Lung (tissue), 11 donors: ENCODE measurements at regions not wholly inside any gene's neighbourhood (a gene's known extent, or its start where the extent isn't known, plus 50 kb on each side); places are given as distances from the start of the nearest gene placed in this dataset.
A peak's percentile ranks its signal among the peaks of the same experiment; 100 is the strongest.

Experiments
- ATAC-seq: fragments of 200-7000 bp; cut with Tn5 transposase; one replicate; pipeline ENCODE4 v1.9.1; 2020; ENCODE audit warnings: moderate number of reproducible peaks; ENCODE audit not compliant: insufficient read depth, low FRiP score
- DNase-seq, 3 donors: peaks; one replicate each; pipeline ENCODE4 v3.0.0-alpha.2; 2013 to 2017
- H3K27ac ChIP-seq, 2 donors: one replicate each; pipeline ENCODE4 v1.5.1; 2013; ENCODE audit warnings: mild to moderate bottlenecking in 2 of 2, moderate library complexity in 2 of 2, control low read depth in 1 of 2, inconsistent platforms in 1 of 2, low read depth in 1 of 2, low read length in 1 of 2
- H3K27me3 ChIP-seq, 3 donors: one replicate each; pipeline ENCODE4 v1.5.1; 2013; ENCODE audit warnings: low read length in 2 of 3; ENCODE audit not compliant: control insufficient read depth in 3 of 3, insufficient read depth in 3 of 3
- H3K36me3 ChIP-seq, 4 donors: one replicate each; pipeline ENCODE4 v1.5.1; 2013; ENCODE audit warnings: low read length in 4 of 4, mild to moderate bottlenecking in 1 of 4, moderate library complexity in 1 of 4; ENCODE audit not compliant: control insufficient read depth in 4 of 4, insufficient read depth in 4 of 4
- H3K4me1 ChIP-seq, 5 donors: one replicate each; pipeline ENCODE4 v1.5.1; 2013; ENCODE audit warnings: low read length in 5 of 5, mild to moderate bottlenecking in 2 of 5, moderate library complexity in 1 of 5; ENCODE audit not compliant: control insufficient read depth in 5 of 5, insufficient read depth in 5 of 5
- H3K4me3 ChIP-seq: one replicate; pipeline ENCODE4 v1.5.1; 2013; ENCODE audit warnings: mild to moderate bottlenecking, control low read depth, moderate library complexity
- H3K9ac ChIP-seq, 2 donors: one replicate each; pipeline ENCODE4 v1.5.1; 2013; ENCODE audit warnings: low read length in 2 of 2, control low read depth in 1 of 2; ENCODE audit not compliant: insufficient read depth in 1 of 2
- H3K9me3 ChIP-seq, 4 donors: one replicate each; pipeline ENCODE4 v1.5.1; 2013; ENCODE audit warnings: low read length in 3 of 4, mild to moderate bottlenecking in 1 of 4, moderate library complexity in 1 of 4; ENCODE audit not compliant: control insufficient read depth in 4 of 4, insufficient read depth in 3 of 4
- WGBS, 2 donors: extraction: QIAGEN DNeasy Blood & Tissue Kit; methylation state at CpG; one replicate each; pipeline ENCODE4 v1.1.7; 2013; 5-methylcytosine and 5-hydroxymethylcytosine counted together
- TF ChIP-seq, protein P1 (sequence below): IDR thresholded peaks from 2 replicates; pipeline ENCODE4 v1.5.1; 2012; ENCODE audit warnings: mild to moderate bottlenecking; ENCODE audit errors: control extremely low read depth, extremely low read depth
- donor health status: control.
- donor health status: control.
- donor health status: Bipolar disorder and iron deficiency.
- donor health status: healthy.
- donor health status: DM: yes; HTN: yes; CAD: no.

DNA sequence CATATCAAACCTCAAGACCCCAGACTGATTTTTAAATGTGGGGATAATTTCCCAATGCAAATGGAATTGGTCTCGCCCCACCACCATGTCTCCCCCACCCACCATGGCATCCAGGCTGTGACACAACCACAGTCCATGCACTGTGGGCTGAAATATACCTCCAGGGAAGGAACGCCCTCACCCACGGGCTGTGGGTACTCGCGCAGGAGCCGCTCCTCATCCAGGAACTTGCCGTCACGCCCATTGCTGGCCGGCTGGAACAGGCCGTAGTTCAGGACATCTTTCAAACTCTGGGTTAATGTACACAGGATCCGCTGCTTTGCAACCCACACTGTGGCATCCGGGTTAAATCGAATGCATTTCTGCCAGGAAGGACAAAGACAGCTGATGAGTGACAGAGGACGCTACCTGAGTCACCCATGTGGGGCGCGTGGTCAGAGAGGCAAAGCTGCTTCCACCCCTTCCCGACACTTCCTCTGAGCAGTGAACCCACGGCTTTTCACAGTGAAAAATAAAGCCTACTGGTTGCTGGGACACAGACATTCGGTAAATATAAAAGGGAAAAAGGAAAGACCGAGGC, 133.6 kb downstream of the SHANK2 start:
- H3K27ac ChIP-seq = no peak overlapping the region
- WGBS, 2 donors = 92 to 94% methylated on average over 20 of the region's 20 CpGs
- H3K4me1 ChIP-seq = peaks cover 0 to 9% (median 0%) of the 10 kb centered on the region in 5 donors
- no peaks in the 10 kb centered on the region for H3K9me3 ChIP-seq
- ATAC-seq = no peak
- H3K9ac ChIP-seq = no peak overlapping the region
- no peak overlapping the region for H3K4me3 ChIP-seq
- peak in 2 of 3 donors; percentile 14 to 24 for DNase-seq
- TF ChIP-seq, protein P1, sequence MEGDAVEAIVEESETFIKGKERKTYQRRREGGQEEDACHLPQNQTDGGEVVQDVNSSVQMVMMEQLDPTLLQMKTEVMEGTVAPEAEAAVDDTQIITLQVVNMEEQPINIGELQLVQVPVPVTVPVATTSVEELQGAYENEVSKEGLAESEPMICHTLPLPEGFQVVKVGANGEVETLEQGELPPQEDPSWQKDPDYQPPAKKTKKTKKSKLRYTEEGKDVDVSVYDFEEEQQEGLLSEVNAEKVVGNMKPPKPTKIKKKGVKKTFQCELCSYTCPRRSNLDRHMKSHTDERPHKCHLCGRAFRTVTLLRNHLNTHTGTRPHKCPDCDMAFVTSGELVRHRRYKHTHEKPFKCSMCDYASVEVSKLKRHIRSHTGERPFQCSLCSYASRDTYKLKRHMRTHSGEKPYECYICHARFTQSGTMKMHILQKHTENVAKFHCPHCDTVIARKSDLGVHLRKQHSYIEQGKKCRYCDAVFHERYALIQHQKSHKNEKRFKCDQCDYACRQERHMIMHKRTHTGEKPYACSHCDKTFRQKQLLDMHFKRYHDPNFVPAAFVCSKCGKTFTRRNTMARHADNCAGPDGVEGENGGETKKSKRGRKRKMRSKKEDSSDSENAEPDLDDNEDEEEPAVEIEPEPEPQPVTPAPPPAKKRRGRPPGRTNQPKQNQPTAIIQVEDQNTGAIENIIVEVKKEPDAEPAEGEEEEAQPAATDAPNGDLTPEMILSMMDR = no peak
- H3K36me3 ChIP-seq = peaks cover 0 to 2% (median 0%) of the 10 kb centered on the region in 4 donors
- H3K27me3 ChIP-seq = peaks cover 0 to 3% (median 0%) of the 10 kb centered on the region in 3 donors

DNA sequence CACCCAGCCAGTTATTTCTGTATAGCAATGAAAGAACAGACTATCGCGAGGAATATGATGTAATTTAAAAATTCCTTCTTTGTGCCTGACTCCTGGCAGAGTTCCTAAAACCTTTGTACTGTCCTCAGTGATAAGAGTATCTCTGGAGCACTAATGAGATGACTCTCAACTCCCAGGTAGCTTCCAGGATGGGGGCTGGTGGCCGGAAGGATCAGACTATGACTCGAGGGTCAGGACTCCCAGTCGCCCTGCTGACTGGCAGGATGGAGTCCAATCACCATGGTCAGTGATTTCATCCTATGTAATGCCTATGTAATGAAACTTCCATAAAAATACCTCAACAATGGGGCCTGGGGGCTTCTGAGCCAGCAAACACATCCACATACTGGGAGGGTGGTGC, 135.1 kb downstream of the SHANK2 start:
- WGBS, 2 donors = 79 to 93% methylated on average over 5 of the region's 5 CpGs
- no peak overlapping the region for H3K9ac ChIP-seq
- H3K4me3 ChIP-seq = no peak overlapping the region
- no peaks in the 10 kb centered on the region for H3K9me3 ChIP-seq
- peaks cover 0 to 2% (median 0%) of the 10 kb centered on the region in 4 donors for H3K36me3 ChIP-seq
- H3K4me1 ChIP-seq = peaks cover 0 to 9% (median 0%) of the 10 kb centered on the region in 5 donors
- no peak for ATAC-seq
- TF ChIP-seq, protein P1 = no peak
- DNase-seq = no peak
- peaks cover 0 to 4% (median 0%) of the 10 kb centered on the region in 3 donors for H3K27me3 ChIP-seq
- no peak overlapping the region for H3K27ac ChIP-seq

- DNase-seq = no peak
- 83 to 88% methylated on average over 8 of the region's 8 CpGs for WGBS, 2 donors
- no peak for ATAC-seq
Measured at GRCh38 chr11:71116693-71117040, 135.7 kb downstream of the SHANK2 start.

More at GRCh38 chr11:71116693-71117040, 135.7 kb downstream of the SHANK2 start:
- peaks cover 0 to 4% (median 0%) of the 10 kb centered on the region in 3 donors for H3K27me3 ChIP-seq
- no peak overlapping the region for H3K27ac ChIP-seq
- TF ChIP-seq, protein P1 = no peak
- H3K36me3 ChIP-seq = peaks cover 0 to 2% (median 0%) of the 10 kb centered on the region in 4 donors
- no peak overlapping the region for H3K9ac ChIP-seq
- H3K4me1 ChIP-seq = peaks cover 0 to 9% (median 0%) of the 10 kb centered on the region in 5 donors
- H3K9me3 ChIP-seq = no peaks in the 10 kb centered on the region
- H3K4me3 ChIP-seq = no peak overlapping the region
